H1 (cell line): ENCODE measurements at regions not wholly inside any gene's neighbourhood (a gene's known extent, or its start where the extent isn't known, plus 50 kb on each side); places are given as distances from the start of the nearest gene placed in this dataset.

Source experiments
- POLR2AphosphoS5 ChIP-seq: IDR thresholded peaks from 2 replicates; pipeline ENCODE4 v1.6.1; 2011; ENCODE audit warnings: low read depth, low read length
- RAD21 ChIP-seq, 2 experiments: IDR thresholded peaks in 1 of 2; conservative IDR thresholded peaks in 1 of 2; 2 replicates each; pipeline ENCODE4 v1.6.1; 2011; ENCODE audit warnings: low read depth in 2 of 2, low read length in 2 of 2, improper control_type of control experiment in 1 of 2, inconsistent platforms in 1 of 2, mild to moderate bottlenecking in 1 of 2, moderate library complexity in 1 of 2

DNA sequence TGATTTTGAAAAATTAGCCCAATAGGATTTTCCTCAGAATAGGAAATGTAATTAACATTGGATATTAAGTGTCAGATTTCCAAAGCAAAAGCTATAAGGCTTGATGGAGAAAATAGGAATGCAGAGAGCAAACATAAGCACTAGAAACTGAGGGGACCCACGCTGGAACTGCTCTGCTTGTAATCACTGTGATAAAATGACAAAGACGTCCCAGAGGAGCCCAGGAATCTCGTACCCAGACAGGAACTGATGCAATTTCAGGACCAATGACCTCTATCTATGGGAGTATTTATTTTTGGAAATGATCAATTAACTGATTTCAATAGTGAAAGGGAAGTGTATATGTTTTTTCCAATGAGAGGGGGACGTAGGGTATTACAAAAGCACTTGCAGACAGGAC, 714.5 kb upstream of the WWC1 start:
- TF ChIP-seq POLR2AphosphoS5, result no peak
- no peak for TF ChIP-seq RAD21 (IDR thresholded peaks at IDR 0.05 in 1 of 2, conservative IDR thresholded peaks at IDR 0.05 in 1 of 2; ENCODE audit: low read depth in 2 of 2, low read length in 2 of 2)
